ENCODE measurements at regions not wholly inside any gene's neighbourhood (a gene's known extent, or its start where the extent isn't known, plus 50 kb on each side); places are given as distances from the start of the nearest gene placed in this dataset.

GRCh38 chr4:23547601-23548000 lies 342.2 kb downstream of the PPARGC1A start:
- no peak for DNase-seq (ENCODE audit: low read depth in 4 of 4, low spot score in 3 of 4)

GRCh38 chr4:23547096-23547495 lies 342.8 kb downstream of the PPARGC1A start:
- DNase-seq (ENCODE audit: low read depth in 4 of 4, low spot score in 3 of 4), result no peak

- no peak for DNase-seq (ENCODE audit: low read depth in 4 of 4, low spot score in 3 of 4)
Measured at GRCh38 chr4:23539969-23540569, 349.8 kb downstream of the PPARGC1A start.

- DNase-seq (ENCODE audit: low read depth in 4 of 4, low spot score in 3 of 4), result no peak
Measured at GRCh38 chr4:23533859-23534258, 356.0 kb downstream of the PPARGC1A start.

GRCh38 chr4:23516716-23517115 lies 373.1 kb downstream of the PPARGC1A start:
- DNase-seq (ENCODE audit: low read depth in 4 of 4, low spot score in 3 of 4), result no peak

GRCh38 chr4:23504083-23504482 lies 385.8 kb downstream of the PPARGC1A start:
- DNase-seq (ENCODE audit: low read depth in 4 of 4, low spot score in 3 of 4), result no peak

- DNase-seq (ENCODE audit: low read depth in 4 of 4, low spot score in 3 of 4), result no peak
Measured at GRCh38 chr4:23500894-23501449, 388.9 kb downstream of the PPARGC1A start.

- DNase-seq (ENCODE audit: low read depth in 4 of 4, low spot score in 3 of 4), result no peak
Measured at GRCh38 chr4:23485801-23486200, 404.0 kb downstream of the PPARGC1A start.

GRCh38 chr4:23484689-23485088 lies 405.2 kb downstream of the PPARGC1A start:
- no peak for DNase-seq (ENCODE audit: low read depth in 4 of 4, low spot score in 3 of 4)

- no peak for DNase-seq (ENCODE audit: low read depth in 4 of 4, low spot score in 3 of 4)
Measured at GRCh38 chr4:23483320-23483960, 406.4 kb downstream of the PPARGC1A start.

- no peak for DNase-seq (ENCODE audit: low read depth in 4 of 4, low spot score in 3 of 4)
Measured at GRCh38 chr4:23481566-23481965, 408.3 kb downstream of the PPARGC1A start.

- no peak for DNase-seq (ENCODE audit: low read depth in 4 of 4, low spot score in 3 of 4)
Measured at GRCh38 chr4:23477905-23478304, 411.9 kb downstream of the PPARGC1A start.

GRCh38 chr4:23476515-23477090 lies 413.2 kb downstream of the PPARGC1A start:
- DNase-seq (ENCODE audit: low read depth in 4 of 4, low spot score in 3 of 4), result no peak

- DNase-seq (ENCODE audit: low read depth in 4 of 4, low spot score in 3 of 4), result no peak
Measured at GRCh38 chr4:23463071-23463470, 426.8 kb downstream of the PPARGC1A start.

- no peak for DNase-seq (ENCODE audit: low read depth in 4 of 4, low spot score in 3 of 4)
Measured at GRCh38 chr4:23458054-23458453, 431.8 kb downstream of the PPARGC1A start.

GRCh38 chr4:23456864-23457263 lies 433.0 kb downstream of the PPARGC1A start:
- no peak for DNase-seq (ENCODE audit: low read depth in 4 of 4, low spot score in 3 of 4)

GRCh38 chr4:23455456-23456158 lies 434.2 kb downstream of the PPARGC1A start:
- DNase-seq (ENCODE audit: low read depth in 4 of 4, low spot score in 3 of 4), result peak in 2 of 4 donors; percentile 18 to 24

- DNase-seq (ENCODE audit: low read depth in 4 of 4, low spot score in 3 of 4), result no peak
Measured at GRCh38 chr4:23441530-23442069, 448.2 kb downstream of the PPARGC1A start.

GRCh38 chr4:23438764-23439163 lies 451.1 kb downstream of the PPARGC1A start:
- DNase-seq (ENCODE audit: low read depth in 4 of 4, low spot score in 3 of 4), result no peak

- no peak for DNase-seq (ENCODE audit: low read depth in 4 of 4, low spot score in 3 of 4)
Measured at GRCh38 chr4:23429497-23429896, 460.4 kb downstream of the PPARGC1A start.

- no peak for DNase-seq (ENCODE audit: low read depth in 4 of 4, low spot score in 3 of 4)
Measured at GRCh38 chr4:23425570-23425969, 464.3 kb downstream of the PPARGC1A start.
